Muscle of leg (tissue), 3 donors: ENCODE measurements at regions not wholly inside any gene's neighbourhood (a gene's known extent, or its start where the extent isn't known, plus 50 kb on each side); places are given as distances from the start of the nearest gene placed in this dataset.
"Not testable (repeated sequence)": the region's sequence is repeated elsewhere in the genome, so short reads cannot be mapped to it uniquely, and the experiment has no call there.

Experiments
- DNase-seq: peaks from one replicate; pipeline ENCODE4 v3.0.0; 2013
- H3K27ac ChIP-seq: one replicate; pipeline ENCODE4 v1.5.1; 2013; ENCODE audit warnings: mild to moderate bottlenecking, low read length, control low read depth
- H3K27me3 ChIP-seq: one replicate; pipeline ENCODE4 v1.6.1; 2013; ENCODE audit warnings: low read length; ENCODE audit not compliant: control insufficient read depth, insufficient read depth
- H3K36me3 ChIP-seq: one replicate; pipeline ENCODE4 v1.6.1; 2013; ENCODE audit warnings: low read length; ENCODE audit not compliant: control insufficient read depth, insufficient read depth
- H3K4me1 ChIP-seq: one replicate; pipeline ENCODE4 v1.6.1; 2013; ENCODE audit warnings: low read length; ENCODE audit not compliant: control insufficient read depth, insufficient read depth
- H3K4me3 ChIP-seq: one replicate; pipeline ENCODE4 v1.5.1; 2013; ENCODE audit warnings: low read length, control low read depth
- H3K9me3 ChIP-seq: replicated peaks from 2 replicates; pipeline ENCODE4 v1.6.1; 2013; ENCODE audit warnings: low read depth, low read length; ENCODE audit not compliant: control insufficient read depth
- WGBS: methylation state at CpG from one replicate; pipeline ENCODE4 v1.1.5; 2013; ENCODE audit warnings: missing lambda C conversion rate; ENCODE audit not compliant: insufficient coverage; 5-methylcytosine and 5-hydroxymethylcytosine counted together

DNA sequence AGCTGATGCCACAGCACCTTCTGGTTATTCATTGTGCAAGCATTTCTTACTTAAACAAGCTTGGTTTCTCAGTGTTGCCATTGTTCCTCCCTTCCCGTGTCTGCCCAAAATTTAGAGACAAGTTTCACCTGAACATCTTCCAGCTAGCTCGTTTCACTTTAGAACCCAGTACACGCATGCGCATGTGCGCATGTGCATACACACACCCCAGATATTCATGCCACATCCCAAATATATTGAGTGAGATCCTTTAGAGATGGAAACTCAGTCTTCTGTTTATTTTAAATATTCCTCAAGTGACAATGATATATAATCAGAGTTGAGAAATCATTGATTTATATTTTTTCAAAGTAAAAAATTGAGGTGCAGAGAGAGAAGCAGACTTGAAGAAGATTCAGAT lies 147.6 kb downstream of the PLK2 start:
- Histone ChIP-seq H3K27ac (no peak overlapping the region), H3K4me1 (no peaks in the 10 kb centered on the region), H3K36me3 (no peaks in the 10 kb centered on the region), H3K27me3 (no peaks in the 10 kb centered on the region), H3K4me3 (no peak overlapping the region), H3K9me3 (no peaks in the 10 kb centered on the region)
- DNase-seq, result no peak
- no CpG with 5 or more reads among the region's 5 CpGs for WGBS

DNA sequence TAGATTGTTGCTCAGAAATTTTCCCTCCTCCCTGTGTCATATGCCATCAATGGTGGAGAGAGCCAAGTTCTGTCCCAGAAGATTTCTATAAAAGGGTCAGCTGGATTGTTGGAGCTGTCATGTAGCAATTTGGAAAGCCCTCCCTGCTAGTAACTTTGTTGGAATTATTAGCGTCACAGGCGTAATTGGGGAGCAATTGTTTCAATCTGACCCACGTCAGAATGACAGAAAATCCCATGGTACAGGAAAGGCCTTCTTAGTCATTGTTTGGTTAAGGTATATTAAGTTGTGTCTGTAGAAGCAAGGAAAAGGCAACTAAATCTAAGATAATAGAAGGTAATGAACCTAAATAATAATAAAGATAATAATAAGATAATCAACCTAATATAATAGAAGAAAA lies 148.4 kb downstream of the PLK2 start:
- Histone ChIP-seq H3K36me3 (no peaks in the 10 kb centered on the region), H3K9me3 (no peaks in the 10 kb centered on the region), H3K4me3 (no peak overlapping the region), H3K27ac (no peak overlapping the region), H3K4me1 (no peaks in the 10 kb centered on the region), H3K27me3 (no peaks in the 10 kb centered on the region)
- DNase-seq, result no peak
- 95% methylated on average over 3 of the region's 3 CpGs for WGBS

DNA sequence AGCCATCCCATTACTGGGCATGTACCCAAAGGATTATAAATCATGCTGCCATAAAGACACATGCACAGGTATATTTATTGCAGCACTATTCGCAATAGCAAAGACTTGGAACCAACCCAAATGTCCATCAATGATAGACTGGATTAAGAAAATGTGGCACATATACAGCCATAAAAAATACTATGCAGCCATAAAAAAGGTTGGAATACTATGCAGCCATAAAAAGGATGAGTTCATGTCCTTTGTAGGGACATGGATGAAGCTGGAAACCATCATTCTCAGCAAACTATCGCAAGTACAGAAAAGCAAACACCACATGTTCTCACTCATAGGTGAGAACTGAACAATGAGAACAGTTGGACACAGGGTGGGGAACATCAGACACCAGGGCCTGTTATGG lies 151.5 kb downstream of the PLK2 start:
- not testable (repeated sequence) for DNase-seq, H3K27me3 ChIP-seq, H3K4me1 ChIP-seq, H3K27ac ChIP-seq, H3K9me3 ChIP-seq, H3K4me3 ChIP-seq, H3K36me3 ChIP-seq
- no CpG with 5 or more reads among the region's 2 CpGs for WGBS

DNA sequence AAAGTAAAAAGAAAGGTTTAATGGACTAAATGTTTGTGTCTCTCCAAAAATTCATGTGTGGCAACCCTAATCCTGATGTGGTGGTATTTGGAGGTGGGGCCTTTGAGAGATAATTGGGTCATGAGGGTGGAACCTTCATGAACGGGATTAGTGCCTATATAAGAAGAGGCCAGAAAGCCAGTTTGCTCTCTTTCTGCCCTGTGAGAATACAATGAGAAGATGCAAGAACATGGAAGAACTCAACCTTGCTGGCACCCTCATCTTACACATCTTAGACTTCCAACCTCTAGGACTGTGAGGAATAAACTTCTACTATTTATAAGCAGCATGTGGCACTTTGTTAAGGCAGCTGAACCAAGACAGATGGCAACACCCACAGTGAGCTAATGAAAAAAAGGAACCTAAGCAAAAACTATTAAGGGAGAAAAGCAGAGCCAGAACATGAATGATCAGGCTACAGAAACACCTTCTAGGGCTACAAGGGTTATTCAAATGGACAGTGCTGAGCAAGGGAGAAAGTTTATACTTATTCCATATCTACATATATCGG lies 159.5 kb downstream of the PLK2 start:
- Histone ChIP-seq H3K4me1 (no peaks in the 10 kb centered on the region), H3K27ac (no peak overlapping the region), H3K27me3 (no peaks in the 10 kb centered on the region), H3K9me3 (no peaks in the 10 kb centered on the region), H3K4me3 (no peak overlapping the region), H3K36me3 (no peaks in the 10 kb centered on the region)
- DNase-seq, result no peak
- 80% methylated on average over 1 of the region's 2 CpGs for WGBS

DNA sequence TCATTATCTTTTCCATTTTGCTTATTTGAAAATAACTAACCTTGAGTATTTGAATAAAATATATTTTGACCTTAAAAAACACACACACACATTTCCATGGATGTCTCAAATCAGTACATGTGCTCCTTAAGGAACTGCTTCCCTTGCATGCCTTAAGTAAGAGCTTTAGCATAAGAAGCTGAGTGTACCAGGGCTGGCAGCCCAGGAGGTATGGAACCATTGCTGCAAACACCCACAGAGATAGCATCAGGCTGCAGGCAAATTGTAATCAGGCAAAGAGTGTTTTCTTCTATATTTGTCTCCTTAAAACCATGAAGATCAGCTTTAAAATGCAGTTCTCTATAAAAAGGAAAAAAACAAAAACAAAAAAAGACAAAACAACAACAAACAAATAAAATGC lies 160.6 kb downstream of the PLK2 start:
- H3K9me3 ChIP-seq, result no peaks in the 10 kb centered on the region
- no peak for DNase-seq
- H3K27ac ChIP-seq, result no peak overlapping the region
- H3K36me3 ChIP-seq, result no peaks in the 10 kb centered on the region
- H3K4me1 ChIP-seq, result no peaks in the 10 kb centered on the region
- no peaks in the 10 kb centered on the region for H3K27me3 ChIP-seq
- no peak overlapping the region for H3K4me3 ChIP-seq

DNA sequence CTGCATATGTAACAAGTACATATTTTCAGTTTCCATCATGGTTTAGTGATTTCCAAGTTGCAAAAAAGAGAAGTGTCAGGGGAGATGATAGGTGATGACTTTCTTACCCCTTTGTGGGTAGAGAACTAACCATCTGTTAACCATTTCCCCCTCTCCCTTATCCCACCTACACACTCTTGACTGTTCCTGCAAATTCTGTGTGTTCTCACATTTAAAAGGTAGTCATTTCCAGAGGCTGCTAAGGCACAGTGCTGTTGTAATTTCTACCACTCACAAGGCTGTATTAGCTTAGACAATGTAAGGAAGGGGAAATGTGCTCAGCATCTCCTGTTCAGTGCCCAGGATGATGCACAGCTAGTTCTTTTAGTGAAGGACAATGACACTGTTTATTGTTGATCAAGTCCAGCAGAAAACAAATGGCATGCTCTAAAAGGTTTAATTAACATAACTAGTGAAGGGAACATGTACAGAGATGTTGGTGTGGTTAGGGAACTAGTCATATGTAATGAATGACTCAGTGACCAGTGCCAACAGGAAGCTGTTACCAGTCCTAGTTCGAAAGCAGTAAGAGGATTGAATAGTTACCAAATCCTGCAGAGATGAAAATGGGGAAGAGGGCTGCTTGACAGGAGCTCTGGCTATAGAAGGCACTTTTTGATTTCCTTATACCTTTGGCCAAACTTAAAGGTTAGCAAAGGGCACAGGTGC lies 165.1 kb downstream of the PLK2 start:
- Histone ChIP-seq H3K4me3 (no peak overlapping the region), H3K36me3 (no peaks in the 10 kb centered on the region), H3K27ac (peak overlapping the region; percentile 57), H3K27me3 (no peaks in the 10 kb centered on the region), H3K9me3 (no peaks in the 10 kb centered on the region), H3K4me1 (no peaks in the 10 kb centered on the region)
- peak; percentile 11 for DNase-seq
- WGBS, result 44% methylated on average over 1 of the region's 1 CpG

DNA sequence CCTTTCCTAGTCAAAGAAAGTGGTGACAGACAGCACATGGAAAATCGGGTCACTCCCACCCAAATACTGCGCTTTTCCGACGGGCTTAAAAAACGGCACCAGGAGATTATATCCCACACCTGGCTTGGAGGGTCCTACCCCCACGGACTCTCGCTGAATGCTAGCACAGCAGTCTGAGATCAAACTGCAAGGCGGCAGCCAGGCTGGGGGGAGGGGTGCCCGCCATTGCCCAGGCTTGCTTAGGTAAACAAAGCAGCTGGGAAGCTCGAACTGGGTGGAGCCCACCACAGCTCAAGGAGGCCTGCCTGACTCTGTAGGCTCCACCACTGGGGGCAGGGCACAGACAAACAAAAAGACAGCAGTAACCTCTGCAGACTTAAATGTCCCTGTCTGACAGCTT lies 171.6 kb downstream of the PLK2 start:
- not testable (repeated sequence) for H3K27ac ChIP-seq, H3K36me3 ChIP-seq, H3K4me3 ChIP-seq, H3K9me3 ChIP-seq, DNase-seq, H3K4me1 ChIP-seq, H3K27me3 ChIP-seq
- 93% methylated on average over 9 of the region's 10 CpGs for WGBS

DNA sequence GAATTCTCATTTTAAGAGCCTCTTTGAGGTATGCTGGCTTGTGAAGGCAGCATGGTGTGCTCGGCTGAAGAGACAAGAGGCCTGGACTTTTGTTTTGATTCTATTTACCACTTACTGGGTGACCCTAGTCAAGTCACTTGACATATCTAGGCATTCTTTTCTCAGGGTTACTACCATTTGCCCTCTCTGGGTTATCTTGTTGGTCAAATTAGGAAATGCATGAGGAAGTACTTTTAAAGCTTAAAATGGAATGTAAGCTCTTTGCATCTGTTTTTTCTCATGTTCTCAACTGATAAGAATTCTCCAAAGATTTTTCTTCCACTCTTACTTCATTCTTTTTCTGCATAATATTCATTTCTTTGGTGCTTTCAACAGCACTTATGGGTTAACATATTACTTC lies 173.1 kb downstream of the PLK2 start:
- no CpG with 5 or more reads among the region's 1 CpG for WGBS

DNA sequence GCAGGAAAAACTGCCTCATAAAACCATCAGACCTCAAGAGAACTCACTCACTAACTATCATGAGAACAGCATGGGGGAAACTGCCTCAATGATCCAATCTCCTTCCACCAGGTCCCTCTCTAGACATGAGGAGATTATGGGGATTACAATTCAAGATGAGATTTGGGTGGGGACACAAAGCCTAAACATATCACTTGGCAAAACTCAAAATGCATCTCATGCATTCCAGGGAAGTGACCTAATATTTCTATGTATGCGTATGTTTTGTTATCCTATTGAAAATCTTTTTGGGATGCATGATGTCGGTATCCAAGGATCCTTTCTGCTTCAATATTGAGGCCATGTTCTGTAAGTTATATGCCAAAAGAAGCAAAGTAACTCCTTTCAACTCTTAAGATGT lies 174.0 kb downstream of the PLK2 start:
- Histone ChIP-seq H3K27me3 (no peaks in the 10 kb centered on the region), H3K36me3 (no peaks in the 10 kb centered on the region), H3K4me3 (no peak overlapping the region), H3K27ac (no peak overlapping the region), H3K4me1 (no peaks in the 10 kb centered on the region), H3K9me3 (no peaks in the 10 kb centered on the region)
- no peak for DNase-seq
- no CpG with 5 or more reads among the region's 2 CpGs for WGBS

More for the DNA sequence above, 173.1 kb downstream of the PLK2 start:
- no peak for DNase-seq
- Histone ChIP-seq H3K4me1 (no peaks in the 10 kb centered on the region), H3K27ac (no peak overlapping the region), H3K9me3 (no peaks in the 10 kb centered on the region), H3K27me3 (no peaks in the 10 kb centered on the region), H3K36me3 (no peaks in the 10 kb centered on the region), H3K4me3 (no peak overlapping the region)

DNA sequence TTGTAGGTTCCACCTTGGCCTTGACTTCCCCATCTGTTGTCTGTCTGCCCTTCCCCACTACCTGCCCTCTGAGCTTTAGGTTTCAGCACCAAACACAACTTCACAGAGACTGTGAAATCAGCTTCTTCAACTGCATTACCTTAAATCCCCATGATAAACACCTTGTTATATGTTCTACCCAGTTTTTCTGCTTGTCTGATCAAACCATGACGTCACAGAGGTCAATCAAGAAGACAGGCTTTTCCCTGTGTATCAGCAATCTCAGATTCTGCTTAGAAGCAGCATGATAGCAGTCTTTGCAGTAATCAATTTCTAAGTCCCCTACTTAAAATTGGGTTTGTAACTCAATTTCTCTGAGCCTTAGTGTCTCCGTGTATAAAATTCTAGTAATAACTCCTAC lies 175.0 kb downstream of the PLK2 start:
- no peak for DNase-seq
- 100% methylated on average over 1 of the region's 2 CpGs for WGBS
- H3K27me3 ChIP-seq, result no peaks in the 10 kb centered on the region
- no peak overlapping the region for H3K27ac ChIP-seq
- H3K4me1 ChIP-seq, result no peaks in the 10 kb centered on the region
- H3K36me3 ChIP-seq, result no peaks in the 10 kb centered on the region
- H3K4me3 ChIP-seq, result no peak overlapping the region
- no peaks in the 10 kb centered on the region for H3K9me3 ChIP-seq

DNA sequence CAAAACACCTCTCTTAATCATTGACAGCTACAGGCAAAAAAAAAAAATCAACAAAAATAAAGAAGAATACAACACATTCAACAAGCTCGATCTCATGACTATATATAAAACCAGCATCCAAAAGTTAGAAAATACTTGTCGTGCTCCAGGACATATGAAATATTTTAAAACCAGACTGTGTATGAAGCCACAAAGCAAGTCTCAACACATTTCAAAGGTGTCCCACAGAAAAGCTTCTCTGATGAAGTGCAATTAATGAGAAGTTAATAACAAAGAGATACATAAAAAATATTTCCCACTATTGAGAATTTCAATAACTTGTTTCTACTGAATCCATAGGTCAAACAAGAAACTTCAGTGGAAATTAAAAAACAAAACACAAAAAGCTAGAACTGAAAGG lies 178.7 kb downstream of the PLK2 start:
- Histone ChIP-seq H3K36me3 (no peaks in the 10 kb centered on the region), H3K4me1 (no peaks in the 10 kb centered on the region), H3K4me3 (no peak overlapping the region), H3K27me3 (no peaks in the 10 kb centered on the region), H3K9me3 (peaks cover 4% of the 10 kb centered on the region), H3K27ac (no peak overlapping the region)
- WGBS, result no CpG with 5 or more reads among the region's 2 CpGs
- DNase-seq, result no peak
